ENCODE measurements at regions not wholly inside any gene's neighbourhood (a gene's known extent, or its start where the extent isn't known, plus 50 kb on each side); places are given as distances from the start of the nearest gene placed in this dataset.

DNA sequence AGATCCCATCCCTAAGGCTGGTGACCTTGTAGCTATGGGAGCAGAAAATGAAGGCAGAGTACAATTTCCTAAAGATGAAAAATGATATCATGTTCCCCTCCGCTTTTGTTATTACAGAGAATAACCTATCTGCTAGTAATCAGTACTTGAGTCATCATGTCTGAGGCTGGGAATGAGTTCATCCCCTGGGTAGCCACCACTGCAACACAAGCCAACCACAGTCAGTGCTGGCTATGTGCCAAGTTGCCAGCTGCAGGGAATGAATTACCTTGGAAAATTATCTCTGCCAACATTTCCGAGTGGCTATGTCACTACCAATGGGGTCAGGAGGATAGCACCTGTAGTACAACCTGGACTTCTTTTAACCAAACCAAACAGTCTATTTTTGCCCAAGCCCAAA is 1094.7 kb upstream of the DDX18 start:
- WGBS: 60% methylated on average over 2 of the region's 2 CpGs
- Histone ChIP-seq H3K4me1 (no peaks in the 10 kb centered on the region), H3K36me3 (no peaks in the 10 kb centered on the region), H3K27me3 (no peaks in the 10 kb centered on the region), H3K9me3 (peaks cover 7% of the 10 kb centered on the region), H3K27ac (no peak overlapping the region), H3K4me3 (no peak overlapping the region)
- TF ChIP-seq POLR2A (IDR thresholded peaks at IDR 0.05) (no peak), EP300 (IDR thresholded peaks at IDR 0.05) (no peak), POLR2AphosphoS5 (IDR thresholded peaks at IDR 0.05) (no peak)
- TF ChIP-seq, protein P1, sequence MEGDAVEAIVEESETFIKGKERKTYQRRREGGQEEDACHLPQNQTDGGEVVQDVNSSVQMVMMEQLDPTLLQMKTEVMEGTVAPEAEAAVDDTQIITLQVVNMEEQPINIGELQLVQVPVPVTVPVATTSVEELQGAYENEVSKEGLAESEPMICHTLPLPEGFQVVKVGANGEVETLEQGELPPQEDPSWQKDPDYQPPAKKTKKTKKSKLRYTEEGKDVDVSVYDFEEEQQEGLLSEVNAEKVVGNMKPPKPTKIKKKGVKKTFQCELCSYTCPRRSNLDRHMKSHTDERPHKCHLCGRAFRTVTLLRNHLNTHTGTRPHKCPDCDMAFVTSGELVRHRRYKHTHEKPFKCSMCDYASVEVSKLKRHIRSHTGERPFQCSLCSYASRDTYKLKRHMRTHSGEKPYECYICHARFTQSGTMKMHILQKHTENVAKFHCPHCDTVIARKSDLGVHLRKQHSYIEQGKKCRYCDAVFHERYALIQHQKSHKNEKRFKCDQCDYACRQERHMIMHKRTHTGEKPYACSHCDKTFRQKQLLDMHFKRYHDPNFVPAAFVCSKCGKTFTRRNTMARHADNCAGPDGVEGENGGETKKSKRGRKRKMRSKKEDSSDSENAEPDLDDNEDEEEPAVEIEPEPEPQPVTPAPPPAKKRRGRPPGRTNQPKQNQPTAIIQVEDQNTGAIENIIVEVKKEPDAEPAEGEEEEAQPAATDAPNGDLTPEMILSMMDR (IDR thresholded peaks at IDR 0.05): no peak
- no peak for DNase-seq (ENCODE audit: low spot score in 2 of 2)

DNA sequence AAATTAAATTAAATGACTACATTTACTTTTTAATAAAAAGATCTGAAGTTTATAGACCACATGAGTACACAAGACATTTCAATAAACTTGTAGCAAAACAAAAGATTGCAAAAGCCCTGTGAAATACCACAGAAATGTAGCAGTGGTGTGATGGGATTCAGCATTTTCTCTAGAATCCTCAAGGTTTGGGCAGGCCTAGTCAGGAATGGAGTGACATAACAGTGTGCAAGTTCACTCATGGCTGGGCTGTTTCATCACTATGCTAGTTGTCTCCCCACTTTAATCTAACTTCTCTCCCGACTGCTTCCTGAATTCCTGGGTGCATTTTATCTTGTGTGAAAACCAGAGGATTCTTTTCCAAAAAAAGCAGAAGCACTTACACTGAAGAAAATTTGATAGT is 1089.9 kb upstream of the DDX18 start:
- WGBS: 37% methylated on average over 1 of the region's 1 CpG
- Histone ChIP-seq H3K4me1 (no peaks in the 10 kb centered on the region), H3K9me3 (peaks cover 4% of the 10 kb centered on the region), H3K27me3 (no peaks in the 10 kb centered on the region), H3K36me3 (no peaks in the 10 kb centered on the region), H3K4me3 (no peak overlapping the region), H3K27ac (no peak overlapping the region)
- no peak for TF ChIP-seq POLR2AphosphoS5 (IDR thresholded peaks at IDR 0.05)
- TF ChIP-seq POLR2A (IDR thresholded peaks at IDR 0.05): no peak
- TF ChIP-seq EP300 (IDR thresholded peaks at IDR 0.05): no peak
- TF ChIP-seq, protein P1 (IDR thresholded peaks at IDR 0.05): no peak
- DNase-seq (ENCODE audit: low spot score in 2 of 2): no peak

DNA sequence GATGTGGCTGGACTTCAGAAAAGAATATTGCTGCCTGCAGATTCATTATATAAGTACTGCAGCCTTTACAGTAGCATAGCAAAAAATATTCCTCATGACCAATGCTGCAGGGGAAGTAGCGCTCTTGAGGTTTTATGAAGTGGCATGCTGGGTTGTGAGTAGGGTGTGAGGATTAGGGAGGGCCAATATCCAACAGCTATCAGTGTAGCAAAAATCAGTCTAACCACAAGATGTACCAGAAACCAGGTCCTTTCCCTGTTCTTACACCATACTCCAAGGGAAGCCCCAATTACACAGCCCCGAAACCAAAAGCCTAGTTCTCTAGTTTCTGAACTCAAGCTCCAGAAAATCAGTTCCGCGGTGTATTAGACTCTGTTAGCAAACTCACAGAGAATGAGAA is 1082.2 kb upstream of the DDX18 start:
- TF ChIP-seq, protein P1 (IDR thresholded peaks at IDR 0.05): no peak
- H3K27me3 ChIP-seq: no peaks in the 10 kb centered on the region
- 95% methylated on average over 4 of the region's 4 CpGs for WGBS
- no peaks in the 10 kb centered on the region for H3K36me3 ChIP-seq
- H3K27ac ChIP-seq: no peak overlapping the region
- DNase-seq (ENCODE audit: low spot score in 2 of 2): no peak
- H3K9me3 ChIP-seq: no peaks in the 10 kb centered on the region
- H3K4me1 ChIP-seq: no peaks in the 10 kb centered on the region
- H3K4me3 ChIP-seq: no peak overlapping the region

DNA sequence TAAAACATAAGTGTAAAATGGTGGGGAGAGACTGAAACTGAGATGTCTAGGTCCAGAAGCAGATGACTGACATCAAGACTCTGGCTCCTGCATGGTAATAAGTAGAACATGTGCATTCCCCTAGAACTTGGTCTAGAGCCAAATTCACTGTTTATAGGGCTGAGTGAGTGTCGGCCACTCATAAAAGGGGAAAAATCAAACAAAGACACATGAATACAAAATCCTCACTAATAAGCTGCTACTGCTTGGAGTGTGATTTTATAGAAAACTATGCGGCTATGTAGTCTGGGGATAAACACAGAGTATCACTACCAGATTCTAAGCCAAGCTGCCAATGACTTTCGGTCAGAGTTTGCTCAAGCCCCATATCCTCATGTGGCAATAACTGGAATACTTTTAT is 1080.8 kb upstream of the DDX18 start:
- no peaks in the 10 kb centered on the region for H3K36me3 ChIP-seq
- DNase-seq (ENCODE audit: low spot score in 2 of 2): no peak
- no peak overlapping the region for H3K4me3 ChIP-seq
- WGBS: 64% methylated on average over 3 of the region's 3 CpGs
- no peak overlapping the region for H3K27ac ChIP-seq
- no peaks in the 10 kb centered on the region for H3K9me3 ChIP-seq
- H3K27me3 ChIP-seq: no peaks in the 10 kb centered on the region
- TF ChIP-seq POLR2A (IDR thresholded peaks at IDR 0.05) (no peak), EP300 (IDR thresholded peaks at IDR 0.05) (no peak), POLR2AphosphoS5 (IDR thresholded peaks at IDR 0.05) (no peak)
- TF ChIP-seq, protein P1 (IDR thresholded peaks at IDR 0.05): no peak
- no peaks in the 10 kb centered on the region for H3K4me1 ChIP-seq

DNA sequence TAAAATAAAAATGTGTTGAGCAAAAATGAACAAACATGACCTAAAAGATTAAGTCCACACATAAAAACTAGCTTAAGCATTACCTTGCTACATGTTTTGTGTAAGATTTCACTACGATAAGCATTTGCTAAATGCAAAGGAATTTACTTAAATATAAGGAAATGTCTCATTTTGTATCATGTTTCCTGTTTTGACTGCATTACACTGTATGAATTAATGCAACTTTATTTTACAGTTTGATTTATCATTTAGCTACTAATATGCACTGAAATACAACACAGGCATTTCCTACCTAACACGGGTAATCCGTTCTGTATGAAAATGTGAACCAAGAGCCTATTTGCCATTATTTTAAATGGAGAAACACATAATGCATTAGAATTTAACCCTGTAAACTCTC is 1076.5 kb upstream of the DDX18 start:
- H3K4me3 ChIP-seq: no peak overlapping the region
- no peak for DNase-seq (ENCODE audit: low spot score in 2 of 2)
- no peaks in the 10 kb centered on the region for H3K36me3 ChIP-seq
- H3K27me3 ChIP-seq: no peaks in the 10 kb centered on the region
- whole genome bisulfite sequencing: 72% methylated on average over 3 of the region's 3 CpGs
- no peaks in the 10 kb centered on the region for H3K4me1 ChIP-seq
- peaks cover 3% of the 10 kb centered on the region for H3K9me3 ChIP-seq
- no peak overlapping the region for H3K27ac ChIP-seq
- TF ChIP-seq POLR2AphosphoS5 (IDR thresholded peaks at IDR 0.05) (no peak), EP300 (IDR thresholded peaks at IDR 0.05) (no peak)

DNA sequence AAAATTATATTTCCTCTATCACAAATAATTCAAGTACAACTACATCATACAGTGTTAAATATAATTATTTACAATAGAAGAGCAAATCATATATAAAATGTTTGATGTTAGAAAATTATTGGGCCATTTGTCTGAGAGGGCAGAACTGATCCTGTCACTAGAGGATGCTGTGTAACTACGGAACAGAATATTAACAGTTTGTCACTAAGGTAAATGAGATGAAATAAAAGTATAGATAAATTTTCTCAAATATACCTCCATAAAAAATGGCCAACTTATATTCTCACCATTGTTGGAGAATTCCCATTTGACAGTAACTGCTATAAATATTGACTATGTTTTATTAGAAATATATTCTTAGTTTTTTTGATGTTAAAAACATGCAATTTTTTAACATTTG is 1067.4 kb upstream of the DDX18 start:
- H3K27ac ChIP-seq: no peak overlapping the region
- H3K36me3 ChIP-seq: no peaks in the 10 kb centered on the region
- H3K27me3 ChIP-seq: no peaks in the 10 kb centered on the region
- peaks cover 3% of the 10 kb centered on the region for H3K9me3 ChIP-seq
- 73% methylated on average over 1 of the region's 1 CpG for WGBS
- H3K4me1 ChIP-seq: no peaks in the 10 kb centered on the region
- H3K4me3 ChIP-seq: no peak overlapping the region
- DNase-seq (ENCODE audit: low spot score in 2 of 2): no peak
- TF ChIP-seq POLR2AphosphoS5 (IDR thresholded peaks at IDR 0.05) (no peak), POLR2A (IDR thresholded peaks at IDR 0.05) (no peak), EP300 (IDR thresholded peaks at IDR 0.05) (no peak)
- TF ChIP-seq, protein P1 (IDR thresholded peaks at IDR 0.05): no peak

Measured in suprapubic skin (tissue), 4 donors.